ENCODE measurements at regions not wholly inside any gene's neighbourhood (a gene's known extent, or its start where the extent isn't known, plus 50 kb on each side); places are given as distances from the start of the nearest gene placed in this dataset.
A peak's percentile ranks its signal among the peaks of the same experiment; 100 is the strongest.

GRCh38 chr2:226256709-226257376 is 542.8 kb downstream of the IRS1 start:
- Mint-ChIP-seq H3K4me3 (no peak overlapping the region), H3K27ac (no peak overlapping the region), H3K9me3 (peaks cover 0 to 7% of the 10 kb centered on the region in 2 donors), H3K36me3 (ENCODE audit: insufficient read depth) (no peaks in the 10 kb centered on the region), H3K4me1 (ENCODE audit: low read depth in 2 of 2) (no peaks in the 10 kb centered on the region), H3K27me3 (peaks cover 0 to 5% of the 10 kb centered on the region in 2 donors)
- DNase-seq (no peak), ATAC-seq (replicated peaks) (no peak)

- ATAC-seq (replicated peaks) (no peak), DNase-seq (no peak)
- H3K4me1 Mint-ChIP-seq (ENCODE audit: low read depth in 2 of 2) = no peaks in the 10 kb centered on the region
- H3K36me3 Mint-ChIP-seq (ENCODE audit: insufficient read depth) = no peaks in the 10 kb centered on the region
- no peak overlapping the region for H3K27ac Mint-ChIP-seq
- peaks cover 0 to 5% of the 10 kb centered on the region in 2 donors for H3K9me3 Mint-ChIP-seq
- H3K27me3 Mint-ChIP-seq = peaks cover 0 to 5% of the 10 kb centered on the region in 2 donors
- no peak overlapping the region for H3K4me3 Mint-ChIP-seq
These were observed 543.4 kb downstream of the IRS1 start for GRCh38 chr2:226256237-226256636.

GRCh38 chr2:226251661-226252060 is 548.0 kb downstream of the IRS1 start:
- Mint-ChIP-seq H3K36me3 (ENCODE audit: insufficient read depth) (no peaks in the 10 kb centered on the region), H3K4me3 (no peak overlapping the region)
- DNase-seq = no peak

GRCh38 chr2:226247289-226248275 is 552.0 kb downstream of the IRS1 start:
- H3K4me3 Mint-ChIP-seq = no peak overlapping the region
- DNase-seq (no peak), ATAC-seq (replicated peaks) (no peak)
- H3K4me1 Mint-ChIP-seq (ENCODE audit: low read depth in 2 of 2) = no peaks in the 10 kb centered on the region
- H3K36me3 Mint-ChIP-seq (ENCODE audit: insufficient read depth) = no peaks in the 10 kb centered on the region
- peaks cover 0 to 5% of the 10 kb centered on the region in 2 donors for H3K27me3 Mint-ChIP-seq
- H3K9me3 Mint-ChIP-seq = peaks cover 0 to 3% of the 10 kb centered on the region in 2 donors
- no peak overlapping the region for H3K27ac Mint-ChIP-seq

More at GRCh38 chr2:226251661-226252060, 548.0 kb downstream of the IRS1 start:
- H3K9me3 Mint-ChIP-seq = peaks cover 0 to 3% of the 10 kb centered on the region in 2 donors
- H3K27me3 Mint-ChIP-seq = peaks cover 0 to 5% of the 10 kb centered on the region in 2 donors
- H3K4me1 Mint-ChIP-seq (ENCODE audit: low read depth in 2 of 2) = no peaks in the 10 kb centered on the region
- no peak for ATAC-seq (replicated peaks)
- no peak overlapping the region for H3K27ac Mint-ChIP-seq

- H3K36me3 Mint-ChIP-seq (ENCODE audit: insufficient read depth) = no peaks in the 10 kb centered on the region
- no peaks in the 10 kb centered on the region for H3K27me3 Mint-ChIP-seq
- H3K4me1 Mint-ChIP-seq (ENCODE audit: low read depth in 2 of 2) = no peaks in the 10 kb centered on the region
- H3K9me3 Mint-ChIP-seq = no peaks in the 10 kb centered on the region
- no peak overlapping the region for H3K27ac Mint-ChIP-seq
- DNase-seq = no peak
- H3K4me3 Mint-ChIP-seq = no peak overlapping the region
- no peak for ATAC-seq (replicated peaks)
These were observed 565.4 kb downstream of the IRS1 start for GRCh38 chr2:226234187-226234586.

- Mint-ChIP-seq H3K27ac (no peak overlapping the region), H3K4me3 (no peak overlapping the region), H3K9me3 (no peaks in the 10 kb centered on the region), H3K4me1 (ENCODE audit: low read depth in 2 of 2) (no peaks in the 10 kb centered on the region), H3K36me3 (ENCODE audit: insufficient read depth) (no peaks in the 10 kb centered on the region), H3K27me3 (no peaks in the 10 kb centered on the region)
- ATAC-seq (replicated peaks) (no peak), DNase-seq (no peak)
These were observed 566.2 kb downstream of the IRS1 start for GRCh38 chr2:226233388-226233787.

- Mint-ChIP-seq H3K9me3 (peaks cover 0 to 1% of the 10 kb centered on the region in 2 donors), H3K4me3 (no peak overlapping the region), H3K27me3 (no peaks in the 10 kb centered on the region), H3K36me3 (ENCODE audit: insufficient read depth) (no peaks in the 10 kb centered on the region), H3K4me1 (ENCODE audit: low read depth in 2 of 2) (no peaks in the 10 kb centered on the region), H3K27ac (no peak overlapping the region)
- no peak for DNase-seq
- no peak for ATAC-seq (replicated peaks)
These were observed 571.5 kb downstream of the IRS1 start for GRCh38 chr2:226228080-226228479.

- no peak overlapping the region for H3K4me3 Mint-ChIP-seq
- peaks cover 0 to 1% of the 10 kb centered on the region in 2 donors for H3K9me3 Mint-ChIP-seq
- H3K27me3 Mint-ChIP-seq = no peaks in the 10 kb centered on the region
- H3K27ac Mint-ChIP-seq = no peak overlapping the region
- ATAC-seq (replicated peaks) (no peak), DNase-seq (no peak)
- H3K36me3 Mint-ChIP-seq (ENCODE audit: insufficient read depth) = no peaks in the 10 kb centered on the region
- no peaks in the 10 kb centered on the region for H3K4me1 Mint-ChIP-seq (ENCODE audit: low read depth in 2 of 2)
These were observed 572.3 kb downstream of the IRS1 start for GRCh38 chr2:226227341-226227740.

- no peaks in the 10 kb centered on the region for H3K4me1 Mint-ChIP-seq (ENCODE audit: low read depth in 2 of 2)
- no peak overlapping the region for H3K4me3 Mint-ChIP-seq
- DNase-seq (no peak), ATAC-seq (replicated peaks) (no peak)
- peaks cover 0 to 10% of the 10 kb centered on the region in 2 donors for H3K27me3 Mint-ChIP-seq
- H3K27ac Mint-ChIP-seq = no peak overlapping the region
- peaks cover 0 to 1% of the 10 kb centered on the region in 2 donors for H3K9me3 Mint-ChIP-seq
- H3K36me3 Mint-ChIP-seq (ENCODE audit: insufficient read depth) = no peaks in the 10 kb centered on the region
These were observed 575.9 kb downstream of the IRS1 start for GRCh38 chr2:226223704-226224103.

GRCh38 chr2:226220511-226220910 is 579.1 kb downstream of the IRS1 start:
- Mint-ChIP-seq H3K36me3 (ENCODE audit: insufficient read depth) (no peaks in the 10 kb centered on the region), H3K4me3 (no peak overlapping the region), H3K27me3 (peaks cover 0 to 10% of the 10 kb centered on the region in 2 donors), H3K4me1 (ENCODE audit: low read depth in 2 of 2) (peaks cover 0 to 2% of the 10 kb centered on the region in 2 donors), H3K27ac (no peak overlapping the region), H3K9me3 (peaks cover 0 to 1% of the 10 kb centered on the region in 2 donors)
- DNase-seq (no peak), ATAC-seq (replicated peaks) (no peak)

- no peak for ATAC-seq (replicated peaks)
- Mint-ChIP-seq H3K4me1 (ENCODE audit: low read depth in 2 of 2) (peaks cover 0 to 2% of the 10 kb centered on the region in 2 donors), H3K4me3 (no peak overlapping the region), H3K36me3 (ENCODE audit: insufficient read depth) (no peaks in the 10 kb centered on the region), H3K9me3 (no peaks in the 10 kb centered on the region), H3K27ac (no peak overlapping the region), H3K27me3 (peaks cover 0 to 10% of the 10 kb centered on the region in 2 donors)
- no peak for DNase-seq
These were observed 582.4 kb downstream of the IRS1 start for GRCh38 chr2:226217191-226217590.

- ATAC-seq (replicated peaks) (no peak), DNase-seq (no peak)
- no peak overlapping the region for H3K27ac Mint-ChIP-seq
- no peaks in the 10 kb centered on the region for H3K36me3 Mint-ChIP-seq (ENCODE audit: insufficient read depth)
- no peaks in the 10 kb centered on the region for H3K9me3 Mint-ChIP-seq
- no peak overlapping the region for H3K4me3 Mint-ChIP-seq
- H3K4me1 Mint-ChIP-seq (ENCODE audit: low read depth in 2 of 2) = peaks cover 0 to 2% of the 10 kb centered on the region in 2 donors
- peaks cover 0 to 10% of the 10 kb centered on the region in 2 donors for H3K27me3 Mint-ChIP-seq
These were observed 583.0 kb downstream of the IRS1 start for GRCh38 chr2:226216575-226216974.

- peaks cover 0 to 10% of the 10 kb centered on the region in 2 donors for H3K27me3 Mint-ChIP-seq
- H3K4me1 Mint-ChIP-seq (ENCODE audit: low read depth in 2 of 2) = peaks cover 0 to 2% of the 10 kb centered on the region in 2 donors
- ATAC-seq (replicated peaks) (peak; percentile 56), DNase-seq (peak in 2 of 3 experiments; percentile 20 to 25)
- H3K9me3 Mint-ChIP-seq = no peaks in the 10 kb centered on the region
- no peak overlapping the region for H3K4me3 Mint-ChIP-seq
- H3K27ac Mint-ChIP-seq = no peak overlapping the region
- no peaks in the 10 kb centered on the region for H3K36me3 Mint-ChIP-seq (ENCODE audit: insufficient read depth)
These were observed 583.6 kb downstream of the IRS1 start for GRCh38 chr2:226215902-226216503.

All from effector memory CD8-positive, alpha-beta T cell (primary cell).